Panc1 (cell line): ENCODE measurements at regions not wholly inside any gene's neighbourhood (a gene's known extent, or its start where the extent isn't known, plus 50 kb on each side); places are given as distances from the start of the nearest gene placed in this dataset.

Experiments
- ATAC-seq: fragments of 200-7000 bp; cut with Tn5 transposase; 2 replicates; pipeline ENCODE4 v1.9.1; 2020; ENCODE audit warnings: mild to moderate bottlenecking, moderate library complexity
- BruUV-seq: library from RNA; stranded (reverse); fragments of 400-500 nt; replicated peaks from 2 replicates; lab custom pipeline; 2021; lab: Mats Ljungman, UMichigan
- CTCF ChIA-PET: fragments of 300-600 bp; sonication (Branson Sonifier 250); formaldehyde crosslinking; loops from one replicate; lab custom pipeline; 2022; ENCODE audit warnings: antibody characterized with exemption; lab: Charles Lee
- POLR2A ChIA-PET: fragments of 300-600 bp; sonication (Branson Sonifier 250); formaldehyde crosslinking; loops from one replicate; lab custom pipeline; 2022; ENCODE audit warnings: antibody characterized with exemption; lab: Charles Lee
- DNase-seq: peaks from one replicate; pipeline ENCODE4 v3.0.0-alpha.2; 2010; ENCODE audit warnings: low read depth, low spot score
- H3K27ac ChIP-seq: 2 replicates; pipeline ENCODE4 v1.5.1; 2011; ENCODE audit warnings: mild to moderate bottlenecking, low read length, inconsistent platforms
- H3K27me3 ChIP-seq: fragments of 200-500 bp; sonication (Bioruptor generic); 2 replicates; pipeline ENCODE4 v1.6.0; 2014; ENCODE audit warnings: low read length, inconsistent platforms; ENCODE audit not compliant: control insufficient read depth, insufficient read depth
- H3K36me3 ChIP-seq: fragments of 200-500 bp; sonication (Bioruptor generic); 2 replicates; pipeline ENCODE4 v1.5.1; 2014; ENCODE audit warnings: inconsistent platforms, mild to moderate bottlenecking, low read length, moderate library complexity; ENCODE audit not compliant: control insufficient read depth, insufficient read depth
- H3K4me1 ChIP-seq: 2 replicates; pipeline ENCODE4 v1.5.1; 2011; ENCODE audit warnings: inconsistent platforms, mild to moderate bottlenecking, low read length, moderate library complexity; ENCODE audit not compliant: control insufficient read depth, insufficient read depth
- H3K4me3 ChIP-seq, 2 experiments: 2 replicates each; pipeline ENCODE4 v1.5.1; 2011 to 2012; ENCODE audit warnings: low read depth in 2 of 2, low read length in 2 of 2, mild to moderate bottlenecking in 2 of 2, inconsistent platforms in 1 of 2, moderate library complexity in 1 of 2
- H3K9me3 ChIP-seq: fragments of 200-500 bp; sonication (Bioruptor generic); 2 replicates; pipeline ENCODE4 v1.5.1; 2014; ENCODE audit warnings: low read depth, mild to moderate bottlenecking, inconsistent platforms, low read length, moderate library complexity; ENCODE audit not compliant: control insufficient read depth, insufficient read depth
- POLR2AphosphoS5 ChIP-seq: IDR thresholded peaks from 2 replicates; pipeline ENCODE4 v1.6.1; 2012; ENCODE audit warnings: mild to moderate bottlenecking, low read depth, low read length, moderate library complexity
- REST ChIP-seq, 2 experiments: IDR thresholded peaks; 2 replicates each; pipeline ENCODE4 v1.6.1; 2011 to 2012; ENCODE audit warnings: low read depth in 2 of 2, control low read depth in 1 of 2, low read length in 1 of 2, mild to moderate bottlenecking in 1 of 2, moderate library complexity in 1 of 2; ENCODE audit not compliant: insufficient read depth in 1 of 2
- SIN3A ChIP-seq: IDR thresholded peaks from 2 replicates; pipeline ENCODE4 v1.6.1; 2012; ENCODE audit warnings: low read depth, mild to moderate bottlenecking, low read length, moderate library complexity, borderline replicate concordance; ENCODE audit not compliant: insufficient read depth
- TCF7L2 ChIP-seq: IDR thresholded peaks from 2 replicates; pipeline ENCODE4 v1.6.1; 2011; ENCODE audit warnings: mild to moderate bottlenecking, low read depth, low read length, inconsistent platforms
- in situ Hi-C: cut with HindIII; loops from 2 replicates; pipeline ENCODE4 v1.10.0; 2016; ENCODE audit warnings: low sequenced_read_pairs, low pct_unique_long_range_greater_than_20kb
- intact Hi-C: fragments of 100-400 bp; cut with micrococcal nuclease; formaldehyde crosslinking; loops from one replicate; pipeline ENCODE4 v1.10.0; 2022; ENCODE audit not compliant: unreplicated experiment
- TF ChIP-seq, protein P1 (sequence below): fragments of 450-650 bp; IDR thresholded peaks from 2 replicates; pipeline ENCODE4 v1.5.1; 2017; ENCODE audit warnings: mild to moderate bottlenecking

- H3K9me3 ChIP-seq, result no peaks in the 10 kb centered on the region; the same call in 1 of the 2 replicates
- no peak for DNase-seq
- POLR2A ChIA-PET, result no interaction called here
- H3K27ac ChIP-seq, result no peak overlapping the region
- BruUV-seq, result no TSS peak
- H3K4me1 ChIP-seq, result no peaks in the 10 kb centered on the region
- intact Hi-C loops, result no loop called here
- no peak overlapping the region for H3K4me3 ChIP-seq
- H3K36me3 ChIP-seq, result no peaks in the 10 kb centered on the region
- TF ChIP-seq TCF7L2, result no peak
- TF ChIP-seq, protein P1, sequence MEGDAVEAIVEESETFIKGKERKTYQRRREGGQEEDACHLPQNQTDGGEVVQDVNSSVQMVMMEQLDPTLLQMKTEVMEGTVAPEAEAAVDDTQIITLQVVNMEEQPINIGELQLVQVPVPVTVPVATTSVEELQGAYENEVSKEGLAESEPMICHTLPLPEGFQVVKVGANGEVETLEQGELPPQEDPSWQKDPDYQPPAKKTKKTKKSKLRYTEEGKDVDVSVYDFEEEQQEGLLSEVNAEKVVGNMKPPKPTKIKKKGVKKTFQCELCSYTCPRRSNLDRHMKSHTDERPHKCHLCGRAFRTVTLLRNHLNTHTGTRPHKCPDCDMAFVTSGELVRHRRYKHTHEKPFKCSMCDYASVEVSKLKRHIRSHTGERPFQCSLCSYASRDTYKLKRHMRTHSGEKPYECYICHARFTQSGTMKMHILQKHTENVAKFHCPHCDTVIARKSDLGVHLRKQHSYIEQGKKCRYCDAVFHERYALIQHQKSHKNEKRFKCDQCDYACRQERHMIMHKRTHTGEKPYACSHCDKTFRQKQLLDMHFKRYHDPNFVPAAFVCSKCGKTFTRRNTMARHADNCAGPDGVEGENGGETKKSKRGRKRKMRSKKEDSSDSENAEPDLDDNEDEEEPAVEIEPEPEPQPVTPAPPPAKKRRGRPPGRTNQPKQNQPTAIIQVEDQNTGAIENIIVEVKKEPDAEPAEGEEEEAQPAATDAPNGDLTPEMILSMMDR, result no peak
- no peak for TF ChIP-seq REST (IDR thresholded peaks at IDR 0.05; ENCODE audit: insufficient read depth in 1 of 2, low read depth in 2 of 2, low read length in 1 of 2)
- TF ChIP-seq SIN3A, result no peak
- TF ChIP-seq POLR2AphosphoS5, result no peak
- ATAC-seq, result no peak
- no peaks in the 10 kb centered on the region for H3K27me3 ChIP-seq
- in situ Hi-C loops, result no loop called here
- CTCF ChIA-PET, result no interaction called here
Observed at GRCh38 chr7:46775776-46776175, 806.1 kb downstream of the TNS3 start.

GRCh38 chr7:46775020-46775419 is 806.9 kb downstream of the TNS3 start:
- POLR2A ChIA-PET, result no interaction called here
- no peaks in the 10 kb centered on the region for H3K36me3 ChIP-seq
- H3K27ac ChIP-seq, result no peak overlapping the region
- in situ Hi-C loops, result no loop called here
- intact Hi-C loops, result no loop called here
- peaks cover 7% of the 10 kb centered on the region; the same call in 1 of the 2 replicates for H3K9me3 ChIP-seq
- no peaks in the 10 kb centered on the region for H3K27me3 ChIP-seq
- H3K4me3 ChIP-seq, result no peak overlapping the region
- ATAC-seq (no peak), DNase-seq (no peak)
- TF ChIP-seq SIN3A, result no peak
- TF ChIP-seq POLR2AphosphoS5, result no peak
- no peak for TF ChIP-seq TCF7L2
- no peak for TF ChIP-seq REST (IDR thresholded peaks at IDR 0.05; ENCODE audit: insufficient read depth in 1 of 2, low read depth in 2 of 2, low read length in 1 of 2)
- TF ChIP-seq, protein P1, result no peak
- no peaks in the 10 kb centered on the region for H3K4me1 ChIP-seq
- no TSS peak for BruUV-seq
- CTCF ChIA-PET, result no interaction called here
